Osteoblast (primary cell): ENCODE measurements at regions not wholly inside any gene's neighbourhood (a gene's known extent, or its start where the extent isn't known, plus 50 kb on each side); places are given as distances from the start of the nearest gene placed in this dataset.

Experiments used
- DNase-seq: peaks from one replicate; pipeline ENCODE4 v3.0.0; 2011; ENCODE audit warnings: low spot score, mixed read lengths; ENCODE audit not compliant: insufficient read length; ENCODE audit errors: missing footprints
- H2AFZ ChIP-seq: 2 replicates; pipeline ENCODE4 v1.6.0; 2011; ENCODE audit warnings: mild to moderate bottlenecking, low read length
- H3K27ac ChIP-seq: 2 replicates; pipeline ENCODE4 v1.5.1; 2011; ENCODE audit warnings: mild to moderate bottlenecking, low read depth, low read length, moderate library complexity
- H3K27me3 ChIP-seq: 2 replicates; pipeline ENCODE4 v1.6.0; 2012; ENCODE audit warnings: mild to moderate bottlenecking, control low read depth, inconsistent platforms, low read length, moderate library complexity; ENCODE audit not compliant: insufficient read depth
- H3K36me3 ChIP-seq: 2 replicates; pipeline ENCODE4 v1.5.1; 2011; ENCODE audit warnings: mild to moderate bottlenecking, low read length, control low read depth, moderate library complexity; ENCODE audit not compliant: insufficient read depth
- H3K4me1 ChIP-seq: 2 replicates; pipeline ENCODE4 v1.5.1; 2011; ENCODE audit warnings: mild to moderate bottlenecking, low read length, control low read depth, moderate library complexity; ENCODE audit not compliant: insufficient read depth
- H3K4me2 ChIP-seq: 2 replicates; pipeline ENCODE4 v1.6.0; 2011; ENCODE audit warnings: mild to moderate bottlenecking, low read length; ENCODE audit not compliant: insufficient read depth
- H3K4me3 ChIP-seq: fragments of 200-600 bp; sonication (generic); 3 replicates; pipeline ENCODE4 v1.5.1; 2012; ENCODE audit warnings: mild to moderate bottlenecking, low read length, inconsistent platforms; ENCODE audit not compliant: insufficient read depth
- H3K79me2 ChIP-seq: 2 replicates; pipeline ENCODE4 v1.6.0; 2012; ENCODE audit warnings: mild to moderate bottlenecking, low read length, control low read depth, inconsistent platforms; ENCODE audit not compliant: insufficient read depth
- H3K9me3 ChIP-seq: 2 replicates; pipeline ENCODE4 v1.5.1; 2011; ENCODE audit warnings: low read depth, low read length, control low read depth
- H4K20me1 ChIP-seq: 2 replicates; pipeline ENCODE4 v1.6.0; 2012; ENCODE audit warnings: mild to moderate bottlenecking, low read length, control low read depth; ENCODE audit not compliant: insufficient read depth
- CTCF ChIP-seq: IDR thresholded peaks from 2 replicates; pipeline ENCODE4 v1.5.1; 2011; ENCODE audit warnings: mild to moderate bottlenecking, low read depth, low read length, moderate library complexity; ENCODE audit errors: extremely low read depth

DNA sequence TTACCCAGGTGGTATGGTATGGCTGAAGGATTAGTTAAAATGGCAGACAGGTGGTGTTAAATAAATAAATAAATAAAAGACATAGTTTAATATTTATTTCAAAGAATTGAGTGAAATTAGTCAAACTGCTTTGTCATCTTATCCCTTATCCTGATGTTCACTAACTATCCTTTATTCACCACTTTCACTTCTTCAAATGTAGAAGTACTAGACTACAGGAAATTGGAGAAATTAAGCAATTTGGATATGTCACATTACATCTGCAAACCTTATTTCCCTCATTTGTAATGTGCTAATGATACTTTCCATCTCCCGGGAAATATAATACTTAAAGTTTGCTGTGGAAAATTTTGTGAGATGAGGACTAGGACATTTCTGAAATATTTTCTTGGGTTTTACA, 1195.7 kb downstream of the LRFN5 start:
- DNase-seq, result no peak
- H3K79me2 ChIP-seq, result no peaks in the 10 kb centered on the region
- no peaks in the 10 kb centered on the region for H3K36me3 ChIP-seq
- H3K27ac ChIP-seq, result no peak overlapping the region
- no peaks in the 10 kb centered on the region for H3K27me3 ChIP-seq
- no peak overlapping the region for H3K4me2 ChIP-seq
- H3K9me3 ChIP-seq, result peaks cover 2% of the 10 kb centered on the region
- H2AFZ ChIP-seq, result no peak overlapping the region
- no peaks in the 10 kb centered on the region for H3K4me1 ChIP-seq
- TF ChIP-seq CTCF, result no peak
- no peak overlapping the region for H3K4me3 ChIP-seq
- H4K20me1 ChIP-seq, result no peaks in the 10 kb centered on the region

- no peak overlapping the region for H3K27ac ChIP-seq
- H3K79me2 ChIP-seq, result no peaks in the 10 kb centered on the region
- H3K9me3 ChIP-seq, result no peaks in the 10 kb centered on the region
- no peak overlapping the region for H3K4me2 ChIP-seq
- H3K27me3 ChIP-seq, result no peaks in the 10 kb centered on the region
- TF ChIP-seq CTCF, result no peak
- no peaks in the 10 kb centered on the region for H4K20me1 ChIP-seq
- no peaks in the 10 kb centered on the region for H3K36me3 ChIP-seq
- no peak overlapping the region for H2AFZ ChIP-seq
- no peak overlapping the region for H3K4me3 ChIP-seq
- no peak for DNase-seq
- H3K4me1 ChIP-seq, result no peaks in the 10 kb centered on the region
These were observed 1185.5 kb downstream of the LRFN5 start for GRCh38 chr14:42792166-42792565.

GRCh38 chr14:42782754-42783153, 1176.1 kb downstream of the LRFN5 start:
- H3K27ac ChIP-seq, result no peak overlapping the region
- no peaks in the 10 kb centered on the region for H4K20me1 ChIP-seq
- no peaks in the 10 kb centered on the region for H3K4me1 ChIP-seq
- no peaks in the 10 kb centered on the region for H3K27me3 ChIP-seq
- H3K9me3 ChIP-seq, result no peaks in the 10 kb centered on the region
- DNase-seq, result no peak
- no peaks in the 10 kb centered on the region for H3K36me3 ChIP-seq
- no peak for TF ChIP-seq CTCF
- no peak overlapping the region for H2AFZ ChIP-seq
- H3K4me2 ChIP-seq, result no peak overlapping the region
- no peaks in the 10 kb centered on the region for H3K79me2 ChIP-seq
- no peak overlapping the region for H3K4me3 ChIP-seq

- Histone ChIP-seq H3K79me2 (no peaks in the 10 kb centered on the region), H3K4me2 (no peak overlapping the region), H4K20me1 (no peaks in the 10 kb centered on the region), H3K27ac (no peak overlapping the region), H2AFZ (no peak overlapping the region), H3K4me3 (no peak overlapping the region), H3K4me1 (no peaks in the 10 kb centered on the region), H3K9me3 (no peaks in the 10 kb centered on the region), H3K36me3 (no peaks in the 10 kb centered on the region), H3K27me3 (no peaks in the 10 kb centered on the region)
- no peak for TF ChIP-seq CTCF
- no peak for DNase-seq
These were observed 1172.3 kb downstream of the LRFN5 start for GRCh38 chr14:42778984-42779383.
